Left forelimb (tissue), 1 donor: ENCODE measurements at regions not wholly inside any gene's neighbourhood (a gene's known extent, or its start where the extent isn't known, plus 50 kb on each side); places are given as distances from the start of the nearest gene placed in this dataset.

Experiments
- DNase-seq: peaks from one replicate; pipeline ENCODE4 v3.0.0-alpha.2; 2018; ENCODE audit warnings: low spot score

DNA sequence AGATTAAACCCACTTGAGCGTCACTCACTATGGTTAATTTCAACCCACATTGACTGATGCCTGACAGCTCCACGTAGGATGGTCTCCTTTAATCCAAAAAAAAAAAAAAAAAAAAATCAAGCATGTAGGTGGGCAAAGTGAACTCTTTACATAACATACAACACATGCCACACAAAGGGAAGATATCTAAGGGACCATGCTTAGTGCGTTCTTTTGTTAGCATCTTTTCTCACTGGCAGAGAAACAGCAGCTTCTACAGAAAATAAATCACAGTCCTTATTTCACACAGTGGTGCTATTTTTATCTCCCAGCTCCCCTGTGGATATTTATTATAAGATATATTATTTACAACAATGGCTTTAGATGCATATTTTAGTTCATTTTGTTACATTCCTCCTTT lies 652.0 kb upstream of the CELF2 start:
- no peak for DNase-seq

DNA sequence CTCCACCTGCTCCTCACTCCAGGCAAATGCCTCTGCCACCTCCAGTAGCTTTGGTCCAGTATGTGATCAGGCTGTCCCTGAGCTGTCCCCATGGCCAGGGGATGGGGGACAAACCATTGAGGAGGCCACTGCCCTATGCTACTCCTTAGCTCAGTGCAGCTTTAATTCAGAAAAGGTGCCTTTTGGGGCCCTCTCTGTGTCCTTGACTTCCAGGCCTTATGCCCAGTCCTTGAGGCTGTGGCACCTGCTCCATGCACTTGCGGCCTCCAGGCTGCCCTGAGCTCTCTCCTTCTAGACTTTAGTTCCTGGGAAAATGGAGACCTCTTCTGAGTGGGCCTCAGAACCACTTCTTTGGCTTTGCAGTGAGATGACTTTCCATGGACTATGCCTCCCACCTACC lies 650.8 kb upstream of the CELF2 start:
- no peak for DNase-seq

DNA sequence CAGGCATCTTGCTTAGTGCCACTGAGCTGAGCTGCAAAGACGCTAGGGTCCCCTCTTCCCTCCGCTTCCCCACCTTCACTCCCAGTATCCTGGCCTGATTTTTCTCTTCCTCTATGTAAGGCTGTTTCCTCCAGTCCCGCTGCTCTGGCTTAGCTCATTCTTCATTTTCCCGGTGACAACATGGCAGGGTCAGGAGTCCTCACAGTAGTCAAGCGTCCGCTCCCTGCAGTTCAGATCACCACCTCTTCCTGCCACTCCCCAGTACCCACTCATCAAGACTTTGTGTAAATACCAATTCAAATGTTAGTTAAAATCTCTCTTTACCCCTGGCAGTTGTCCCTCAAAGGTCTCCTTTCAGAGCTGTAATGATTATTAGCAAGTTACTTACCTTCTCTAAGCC lies 650.4 kb upstream of the CELF2 start:
- DNase-seq = no peak

DNA sequence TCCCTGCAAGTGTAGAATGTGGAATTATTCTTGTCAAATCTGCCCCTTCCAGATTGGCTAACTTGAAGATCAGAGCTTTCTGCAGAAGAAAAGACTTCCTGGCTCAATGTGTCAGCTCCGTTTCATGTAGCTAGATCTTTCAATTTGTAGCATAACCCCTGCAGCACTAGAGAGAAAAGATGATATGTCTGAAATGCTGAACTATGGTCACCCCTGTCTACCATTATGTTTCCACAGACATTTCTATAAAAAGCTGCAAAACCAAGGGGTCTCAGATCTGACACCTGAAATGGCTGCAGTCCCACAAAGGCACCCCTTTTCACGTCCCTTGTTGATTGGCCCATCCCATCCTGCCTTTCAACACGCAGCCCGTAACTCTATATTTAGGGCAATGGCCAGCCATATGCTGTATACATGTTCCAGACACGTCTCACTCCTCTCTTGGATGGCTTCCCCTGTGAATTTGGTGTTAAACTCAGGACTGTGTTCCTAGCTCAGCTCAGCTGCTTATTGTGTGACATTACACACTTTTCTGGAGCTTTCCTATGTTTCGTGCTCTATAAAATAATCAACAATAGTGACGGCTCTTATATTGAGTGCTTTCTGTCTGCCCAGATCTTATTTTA lies 648.6 kb upstream of the CELF2 start:
- DNase-seq = no peak

DNA sequence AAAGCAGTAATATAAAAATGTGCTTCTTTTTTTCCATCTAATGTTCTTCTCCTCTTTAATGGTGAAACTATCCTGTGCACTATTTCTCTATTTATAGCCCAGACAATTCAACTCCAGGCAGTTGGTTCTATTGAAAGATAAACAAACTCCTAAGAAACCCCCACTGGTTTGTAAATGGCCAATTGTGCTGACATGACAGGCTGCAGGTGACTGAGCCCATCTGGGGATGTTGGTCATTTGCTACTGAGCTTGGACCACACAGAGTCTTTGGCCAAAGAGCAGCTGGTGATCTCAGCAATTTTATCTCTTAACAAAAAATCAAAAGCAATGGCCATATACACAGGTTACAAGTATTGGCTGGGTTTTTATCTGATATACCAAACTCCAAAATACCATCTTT lies 631.8 kb upstream of the CELF2 start:
- no peak for DNase-seq

DNA sequence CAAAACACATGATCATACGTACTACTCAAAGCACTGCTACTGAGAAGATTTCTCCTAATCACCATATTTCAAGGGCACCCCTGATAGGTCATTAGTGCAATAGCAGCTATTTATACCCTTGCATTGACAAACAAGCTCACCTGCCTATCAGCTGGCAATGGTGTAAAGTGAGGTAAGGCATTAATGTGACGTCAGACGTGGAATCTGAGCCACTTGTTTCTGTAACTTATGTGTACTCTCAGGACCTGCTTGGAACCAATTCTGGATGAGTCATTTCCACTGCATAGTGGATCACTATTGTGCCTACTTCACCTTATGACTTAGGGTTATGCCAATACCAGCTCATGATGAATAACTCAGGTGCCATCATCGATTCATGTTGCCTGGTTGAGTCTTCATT lies 628.5 kb upstream of the CELF2 start:
- DNase-seq = no peak

DNA sequence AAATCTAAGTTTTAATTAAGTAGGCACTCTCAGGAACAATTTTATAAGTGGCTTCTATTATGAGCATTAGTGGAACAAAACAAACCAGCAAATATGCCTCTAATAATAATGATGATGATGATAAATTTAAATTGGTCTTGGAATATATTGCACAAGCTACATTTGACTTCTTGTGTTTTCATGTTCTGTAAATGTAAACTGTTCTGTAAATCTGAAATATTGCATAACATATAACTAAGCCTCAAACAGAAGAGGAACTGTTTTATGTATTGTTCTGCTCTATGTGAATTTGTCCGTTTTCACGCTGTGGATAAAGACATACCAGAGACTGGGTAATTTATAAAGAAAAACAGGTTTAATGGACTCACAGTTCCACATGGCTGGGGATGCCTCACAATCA lies 625.2 kb upstream of the CELF2 start:
- DNase-seq = no peak

DNA sequence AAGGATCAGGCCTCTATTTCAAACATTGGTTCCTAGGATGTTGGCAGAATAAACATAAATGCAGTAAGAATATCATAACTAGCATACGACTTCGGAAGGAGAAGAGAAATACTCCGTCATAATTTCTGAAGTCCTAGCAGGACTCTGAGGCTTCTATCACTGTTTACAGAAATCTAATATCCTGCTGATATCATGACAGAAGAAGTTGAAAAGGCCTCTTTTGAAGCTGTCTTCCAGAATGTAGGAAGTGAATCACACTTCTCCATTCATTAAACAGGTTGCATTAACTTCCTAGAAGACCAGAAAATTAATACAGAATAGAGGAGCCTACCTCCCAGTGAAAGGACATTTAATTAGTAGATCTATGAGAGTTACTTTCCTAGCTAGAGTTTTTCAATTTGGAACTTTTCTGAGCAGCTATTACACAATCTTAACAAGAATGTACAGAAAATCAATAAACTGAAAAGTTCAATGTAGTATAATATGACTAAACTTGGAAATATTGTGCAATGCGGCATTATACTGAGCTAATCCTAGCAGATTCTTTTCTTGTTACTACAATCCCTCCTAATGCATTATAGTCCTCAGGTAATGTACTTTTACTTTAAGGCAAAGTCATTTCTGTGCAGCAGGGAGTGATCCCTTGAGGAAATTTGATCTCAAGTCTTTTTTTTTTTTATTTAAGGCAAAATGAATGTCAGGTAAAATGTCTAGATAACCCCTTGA lies 622.6 kb upstream of the CELF2 start:
- no peak for DNase-seq

DNA sequence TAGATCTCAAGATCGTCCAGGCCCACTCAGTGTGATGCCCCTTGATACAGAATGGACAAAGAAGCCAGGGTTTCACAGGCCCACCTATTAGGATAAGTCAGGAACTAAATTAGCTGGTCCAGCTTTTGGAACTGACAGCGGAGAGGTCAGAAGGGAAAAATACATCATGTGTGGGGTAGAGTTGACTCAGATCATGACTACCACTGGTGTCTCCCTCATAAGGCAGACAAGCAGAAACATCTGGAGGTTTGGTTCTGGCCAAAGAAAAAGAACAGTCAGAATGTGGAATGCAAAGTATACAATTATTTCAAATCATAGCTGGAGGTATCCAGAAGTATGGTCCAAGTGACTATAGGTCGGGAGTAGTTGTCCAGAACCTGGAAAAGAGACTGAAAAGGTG lies 621.1 kb upstream of the CELF2 start:
- DNase-seq = no peak

DNA sequence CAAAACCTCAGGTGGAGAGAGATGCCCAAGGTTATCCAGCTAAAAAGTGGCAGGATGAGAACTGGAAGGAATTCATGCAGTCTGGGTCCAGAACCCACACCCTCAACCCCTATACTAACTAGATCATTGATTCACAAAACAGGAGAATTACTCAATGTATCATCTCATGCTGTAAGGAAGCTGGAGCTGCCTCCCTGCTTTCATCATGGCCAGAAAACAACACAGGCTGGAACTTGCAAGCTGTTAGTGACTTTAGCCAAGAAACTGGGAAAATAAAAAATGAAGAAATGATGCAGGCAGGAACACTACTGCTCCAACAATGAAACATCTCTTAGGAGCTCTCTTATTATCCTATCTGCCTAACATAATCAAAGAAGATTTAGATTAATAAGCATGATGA lies 619.8 kb upstream of the CELF2 start:
- DNase-seq = no peak

DNA sequence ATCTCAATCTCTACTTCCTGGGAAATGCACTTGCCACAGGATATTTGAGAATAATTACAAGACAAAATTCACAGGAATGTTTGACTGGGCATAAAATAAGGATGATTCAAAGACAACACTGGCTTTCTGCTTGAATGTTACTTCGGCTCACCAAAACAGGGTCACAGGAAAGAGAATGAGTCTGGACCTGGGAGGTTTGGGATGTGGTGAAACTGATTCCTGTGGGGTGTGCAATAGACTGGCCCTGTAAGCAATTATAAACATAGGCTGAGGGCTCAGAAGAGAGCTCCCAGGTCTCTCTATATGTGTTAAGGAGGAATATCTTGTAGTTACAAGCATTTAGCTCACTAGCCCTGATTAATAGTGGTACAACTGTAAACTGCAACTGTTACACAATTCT lies 613.9 kb upstream of the CELF2 start:
- DNase-seq = no peak

DNA sequence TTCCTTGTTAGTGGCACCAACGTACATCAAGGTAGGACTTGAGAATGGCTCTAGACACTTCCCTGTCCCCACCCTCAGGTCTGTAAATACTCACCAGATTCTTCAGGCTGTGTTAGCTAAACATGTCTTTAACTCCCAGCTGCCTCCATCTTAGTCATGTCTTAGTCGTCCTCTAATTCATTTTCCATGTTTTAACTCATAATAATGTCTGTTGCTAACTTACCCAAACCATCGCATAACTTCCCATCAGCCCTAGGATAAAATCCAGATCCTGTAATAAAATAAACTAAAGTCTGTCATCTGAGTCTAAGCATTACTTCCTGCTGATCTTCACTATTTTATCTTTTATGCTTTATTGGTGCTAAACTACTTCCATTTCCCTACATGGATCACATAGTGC lies 600.0 kb upstream of the CELF2 start:
- DNase-seq = no peak

DNA sequence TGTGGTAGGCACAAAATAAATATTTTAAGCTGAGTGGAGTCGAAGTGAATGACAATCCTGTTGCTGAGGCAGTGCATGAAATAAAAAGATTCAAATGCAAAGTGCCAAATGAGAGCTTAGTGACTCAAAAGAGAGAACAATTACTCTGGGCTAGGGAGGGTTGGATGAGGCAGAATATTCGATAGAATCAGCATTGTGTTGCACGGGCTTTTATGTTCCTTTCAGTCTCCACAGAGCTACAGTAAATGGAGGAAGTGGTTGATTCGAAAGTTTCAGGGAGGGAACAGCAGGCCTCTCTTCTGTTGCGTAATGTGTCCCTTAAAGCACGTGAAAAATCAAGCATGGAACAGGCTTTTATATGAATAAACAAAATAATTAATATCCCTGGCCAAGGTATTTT lies 599.3 kb upstream of the CELF2 start:
- no peak for DNase-seq

DNA sequence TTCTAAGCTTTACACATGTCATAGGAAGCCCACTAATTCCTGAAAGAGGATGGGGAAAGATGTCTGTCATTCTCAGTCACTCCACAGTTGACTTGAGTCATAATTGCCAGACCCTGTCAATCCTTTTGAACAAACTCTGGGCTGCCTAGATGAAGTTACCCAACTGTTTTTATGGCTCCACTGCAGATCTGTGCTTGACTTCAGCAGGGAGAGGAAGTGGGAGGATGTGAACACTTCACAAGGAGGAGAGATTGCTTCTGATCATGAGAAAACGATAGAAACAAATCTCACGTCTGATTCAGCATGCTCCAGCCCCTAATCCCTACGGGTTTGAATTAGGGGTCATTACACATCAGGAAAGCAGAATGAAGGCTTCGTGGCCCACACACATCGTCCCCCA lies 596.6 kb upstream of the CELF2 start:
- DNase-seq = no peak

DNA sequence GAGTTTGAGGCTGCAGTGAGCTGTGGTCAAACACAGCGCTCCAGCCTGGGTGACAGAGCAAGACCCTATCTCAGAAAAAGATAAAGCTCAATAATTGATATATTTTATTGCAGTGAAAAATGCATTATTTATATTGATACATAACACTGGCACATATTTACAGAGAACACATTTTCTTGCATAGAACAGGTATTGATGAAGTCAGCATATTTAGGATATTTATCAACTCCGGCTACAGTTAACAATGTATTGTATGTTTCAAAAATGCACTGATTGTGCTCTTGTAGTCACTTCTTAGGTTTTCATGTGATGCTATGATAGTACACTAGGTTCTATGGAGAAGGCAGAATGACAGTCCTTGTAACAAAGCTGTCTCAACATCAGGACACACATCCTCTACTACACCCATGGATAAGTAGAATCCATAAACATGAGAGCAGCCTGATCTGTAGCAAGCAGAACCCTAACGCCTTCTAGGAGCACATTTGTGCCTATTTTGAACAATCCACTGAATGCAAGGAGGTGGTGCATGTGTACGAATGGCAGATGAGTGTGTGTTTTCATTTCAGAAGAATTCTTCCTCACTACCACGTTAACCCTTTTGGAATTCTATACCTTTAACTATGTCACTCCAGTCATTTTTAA lies 586.1 kb upstream of the CELF2 start:
- no peak for DNase-seq

DNA sequence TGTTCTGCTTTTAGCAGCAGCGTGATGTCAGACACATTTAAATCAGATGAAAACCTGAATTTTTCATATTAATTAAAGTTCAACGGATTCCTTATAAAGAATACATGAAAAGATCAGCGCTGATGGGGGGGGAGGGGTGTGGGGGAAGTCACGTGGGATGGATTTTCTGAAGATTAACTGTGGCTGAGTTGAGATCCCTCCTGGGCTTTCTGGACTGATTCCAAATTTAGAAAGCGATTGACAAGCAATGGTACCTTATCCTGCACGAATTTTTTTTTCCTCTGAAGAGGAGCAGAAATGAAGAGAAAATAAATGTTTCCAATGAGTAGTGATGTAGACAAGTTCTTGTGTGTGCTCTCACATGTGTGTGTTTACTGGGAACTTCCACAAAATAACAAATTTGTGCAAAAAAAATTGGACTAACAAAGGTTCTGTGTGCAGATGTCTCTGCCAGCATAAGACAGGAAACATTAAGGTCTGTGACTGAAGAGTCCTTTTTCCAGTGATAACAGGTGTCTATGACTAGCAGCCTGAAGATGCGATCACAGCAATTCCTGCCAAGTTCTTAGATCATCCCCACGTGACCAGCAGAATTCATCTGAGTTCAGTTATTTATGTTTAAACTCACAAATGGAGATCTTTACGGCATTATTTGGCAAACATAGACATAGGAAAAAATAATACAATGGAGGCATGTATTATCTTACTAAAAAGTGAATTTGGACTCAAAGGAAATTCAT lies 585.2 kb upstream of the CELF2 start:
- DNase-seq = no peak

DNA sequence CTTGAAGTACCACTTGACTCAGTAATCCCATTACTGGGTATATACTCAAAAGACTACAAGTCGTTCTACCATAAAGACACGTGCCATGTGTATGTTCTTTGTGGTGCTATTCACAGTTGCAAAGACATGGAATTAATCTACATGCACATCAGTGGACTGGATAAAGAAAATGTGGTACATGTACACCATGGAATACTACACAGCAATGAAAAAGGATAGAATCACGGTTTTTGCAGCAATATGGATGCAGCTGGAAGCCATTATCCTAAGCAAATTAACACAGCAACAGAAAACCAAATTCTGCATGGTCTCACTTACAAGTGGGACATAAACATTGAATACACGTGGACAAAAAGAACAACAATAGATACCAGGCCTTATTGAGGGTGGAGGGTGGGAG lies 583.4 kb upstream of the CELF2 start:
- DNase-seq = no peak

DNA sequence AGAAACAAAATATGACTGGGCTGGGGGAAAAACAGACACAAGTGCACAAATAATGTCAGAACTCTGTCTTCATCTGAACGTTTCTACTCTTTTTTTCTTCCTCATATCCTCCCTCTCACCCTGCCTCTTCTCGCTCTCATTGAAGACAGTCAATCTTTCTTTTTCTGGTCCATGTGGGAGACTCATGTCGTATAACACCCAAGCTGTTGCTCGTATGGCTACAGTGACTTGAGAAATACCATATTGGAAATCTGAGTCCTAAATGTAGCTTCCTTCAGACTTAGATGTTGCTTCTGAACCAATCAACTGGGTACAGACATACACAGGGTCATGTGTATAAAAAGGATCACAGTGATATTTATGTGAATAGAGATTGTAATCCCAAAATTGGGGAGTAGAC lies 579.8 kb upstream of the CELF2 start:
- no peak for DNase-seq

DNA sequence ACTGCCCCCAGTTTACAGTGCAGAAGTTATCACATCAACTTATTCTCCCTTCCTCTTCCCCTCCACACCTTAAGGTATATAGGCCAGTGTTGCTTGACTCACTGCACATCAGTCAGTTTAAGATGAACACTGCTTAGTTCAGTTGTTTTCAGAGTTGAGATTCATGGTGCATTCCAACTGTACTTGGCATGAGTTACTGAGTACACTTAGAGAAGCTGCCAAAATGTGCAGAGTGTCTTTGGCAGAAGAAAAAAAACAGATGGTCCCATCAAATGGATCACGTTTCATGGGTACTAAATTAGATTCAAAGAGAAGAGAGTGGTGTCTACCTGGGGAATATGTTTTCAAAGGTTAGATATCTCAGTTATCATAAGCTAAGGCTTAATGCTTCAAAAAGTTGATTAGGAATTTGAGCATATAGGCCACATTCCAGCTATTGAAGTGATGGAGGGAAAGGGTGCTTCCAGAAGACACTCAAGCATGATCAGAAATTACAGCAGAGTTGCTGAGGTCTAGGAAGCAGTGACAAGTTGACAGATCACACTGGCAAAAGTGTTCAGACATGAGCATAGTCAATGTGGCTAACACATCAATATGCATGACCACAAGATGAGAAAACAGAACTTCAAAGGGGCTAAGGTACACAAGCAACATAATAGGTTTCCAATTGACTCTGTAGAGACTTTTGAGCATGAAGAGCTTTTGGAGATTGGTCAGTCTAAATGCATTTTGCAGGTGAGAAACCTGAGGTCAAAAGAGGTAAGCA lies 579.2 kb upstream of the CELF2 start:
- no peak for DNase-seq

DNA sequence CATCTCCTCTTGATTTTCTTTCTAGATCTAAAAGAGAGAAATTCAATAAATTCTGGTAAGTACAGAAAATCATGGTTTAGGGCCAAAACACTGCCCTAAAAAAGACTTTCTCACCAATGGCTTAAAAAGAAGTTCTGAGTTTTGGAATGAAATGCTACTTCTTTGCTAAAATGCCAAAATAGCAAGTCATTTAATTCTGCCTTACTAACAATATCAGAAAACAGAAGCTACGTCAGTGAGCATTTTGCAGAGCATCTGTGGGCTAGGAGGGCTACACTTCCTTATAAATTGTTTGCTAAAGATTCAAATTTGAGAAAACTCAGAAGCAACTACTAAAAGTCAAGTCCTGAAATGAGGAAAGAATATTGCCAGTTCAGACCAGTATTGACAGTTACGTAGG lies 560.8 kb upstream of the CELF2 start:
- DNase-seq = no peak

DNA sequence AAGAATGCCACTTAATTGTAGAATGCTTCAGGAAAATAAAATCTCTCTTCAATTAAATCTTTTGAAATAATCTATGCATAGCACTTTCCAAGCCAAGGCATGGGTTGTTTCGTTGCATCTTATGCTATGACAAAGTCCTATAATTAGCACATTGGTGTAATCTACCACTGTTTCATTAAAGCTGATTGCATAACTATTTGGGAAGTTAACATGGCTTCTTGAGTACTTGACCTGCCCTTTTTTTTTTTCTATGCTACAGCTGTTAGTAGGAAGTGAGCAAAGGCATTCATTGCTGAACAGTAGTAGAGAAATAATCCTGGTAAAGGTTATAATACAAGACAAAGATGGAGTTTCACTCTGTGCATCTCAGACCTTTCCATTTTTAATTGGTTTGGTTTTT lies 557.2 kb upstream of the CELF2 start:
- no peak for DNase-seq
